ENCODE measurements at regions not wholly inside any gene's neighbourhood (a gene's known extent, or its start where the extent isn't known, plus 50 kb on each side); places are given as distances from the start of the nearest gene placed in this dataset.

- Histone ChIP-seq H2AFZ (ENCODE audit: low read length) (no peak overlapping the region), H3K79me2 (ENCODE audit: control insufficient read depth, insufficient read depth, low read length) (no peaks in the 10 kb centered on the region), H4K20me1 (ENCODE audit: control insufficient read depth, extremely low read depth, insufficient read depth, low read length) (no peaks in the 10 kb centered on the region), H3K4me1 (ENCODE audit: control insufficient read depth, extremely low read depth, insufficient read depth, low read length) (no peaks in the 10 kb centered on the region), H3K4me3 (replicated peaks in 1 of 4; ENCODE audit: control extremely low read depth in 1 of 4, insufficient read depth in 1 of 4, low read depth in 3 of 4, low read length in 4 of 4) (no peak overlapping the region), H3K9ac (ENCODE audit: insufficient read depth, low read length) (no peak overlapping the region), H3K27ac (ENCODE audit: insufficient read depth, low read length) (no peak overlapping the region), H3K4me2 (ENCODE audit: extremely low read depth, insufficient read depth, low read length) (no peak overlapping the region), H3K27me3 (ENCODE audit: control insufficient read depth, insufficient read depth, low read length) (no peaks in the 10 kb centered on the region), H3K9me3 (ENCODE audit: control insufficient read depth, insufficient read depth, low read depth, low read length) (no peaks in the 10 kb centered on the region), H3K36me3 (ENCODE audit: control insufficient read depth, insufficient read depth, low read length) (no peaks in the 10 kb centered on the region)
- TF ChIP-seq, protein P1, sequence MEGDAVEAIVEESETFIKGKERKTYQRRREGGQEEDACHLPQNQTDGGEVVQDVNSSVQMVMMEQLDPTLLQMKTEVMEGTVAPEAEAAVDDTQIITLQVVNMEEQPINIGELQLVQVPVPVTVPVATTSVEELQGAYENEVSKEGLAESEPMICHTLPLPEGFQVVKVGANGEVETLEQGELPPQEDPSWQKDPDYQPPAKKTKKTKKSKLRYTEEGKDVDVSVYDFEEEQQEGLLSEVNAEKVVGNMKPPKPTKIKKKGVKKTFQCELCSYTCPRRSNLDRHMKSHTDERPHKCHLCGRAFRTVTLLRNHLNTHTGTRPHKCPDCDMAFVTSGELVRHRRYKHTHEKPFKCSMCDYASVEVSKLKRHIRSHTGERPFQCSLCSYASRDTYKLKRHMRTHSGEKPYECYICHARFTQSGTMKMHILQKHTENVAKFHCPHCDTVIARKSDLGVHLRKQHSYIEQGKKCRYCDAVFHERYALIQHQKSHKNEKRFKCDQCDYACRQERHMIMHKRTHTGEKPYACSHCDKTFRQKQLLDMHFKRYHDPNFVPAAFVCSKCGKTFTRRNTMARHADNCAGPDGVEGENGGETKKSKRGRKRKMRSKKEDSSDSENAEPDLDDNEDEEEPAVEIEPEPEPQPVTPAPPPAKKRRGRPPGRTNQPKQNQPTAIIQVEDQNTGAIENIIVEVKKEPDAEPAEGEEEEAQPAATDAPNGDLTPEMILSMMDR (conservative IDR thresholded peaks at IDR 0.05 in 1 of 2, IDR thresholded peaks at IDR 0.05 in 1 of 2; ENCODE audit: low read depth in 1 of 2, low read length in 2 of 2): no peak
- TF ChIP-seq EZH2 (IDR thresholded peaks at IDR 0.05; ENCODE audit: low read length, missing control alignments): no peak
- no peak for DNase-seq (ENCODE audit: low read depth in 2 of 2)
Measured at GRCh38 chr17:54408731-54409130, 491.9 kb upstream of the TOM1L1 start.

DNA sequence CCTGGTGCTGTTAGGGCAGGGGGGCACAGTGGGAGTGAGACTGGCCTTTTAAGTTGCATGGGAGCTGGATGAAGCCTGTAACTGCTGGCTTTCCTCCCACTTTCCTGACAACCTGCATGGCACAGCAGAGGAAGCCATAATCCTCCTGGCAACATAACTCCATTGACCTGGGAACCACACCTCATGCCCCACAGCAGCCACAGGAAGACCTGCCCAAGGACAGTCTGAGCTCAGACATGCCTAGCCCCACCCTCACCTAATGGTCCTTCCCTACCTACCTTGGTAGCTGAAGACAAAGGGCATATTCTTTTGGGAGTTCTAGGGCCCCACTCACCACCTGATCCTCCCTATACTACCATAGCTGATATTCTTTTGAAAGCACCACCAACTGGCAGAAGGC, 482.2 kb upstream of the TOM1L1 start:
- Histone ChIP-seq H3K4me2 (ENCODE audit: extremely low read depth, insufficient read depth, low read length) (no peak overlapping the region), H3K36me3 (ENCODE audit: control insufficient read depth, insufficient read depth, low read length) (no peaks in the 10 kb centered on the region), H3K4me1 (ENCODE audit: control insufficient read depth, extremely low read depth, insufficient read depth, low read length) (no peaks in the 10 kb centered on the region), H3K4me3 (replicated peaks in 1 of 4; ENCODE audit: control extremely low read depth in 1 of 4, insufficient read depth in 1 of 4, low read depth in 3 of 4, low read length in 4 of 4) (no peak overlapping the region), H3K27me3 (ENCODE audit: control insufficient read depth, insufficient read depth, low read length) (no peaks in the 10 kb centered on the region), H4K20me1 (ENCODE audit: control insufficient read depth, extremely low read depth, insufficient read depth, low read length) (no peaks in the 10 kb centered on the region), H3K9me3 (ENCODE audit: control insufficient read depth, insufficient read depth, low read depth, low read length) (no peaks in the 10 kb centered on the region), H3K9ac (ENCODE audit: insufficient read depth, low read length) (no peak overlapping the region), H3K27ac (ENCODE audit: insufficient read depth, low read length) (no peak overlapping the region), H3K79me2 (ENCODE audit: control insufficient read depth, insufficient read depth, low read length) (no peaks in the 10 kb centered on the region), H2AFZ (ENCODE audit: low read length) (no peak overlapping the region)
- no peak for TF ChIP-seq EZH2 (IDR thresholded peaks at IDR 0.05; ENCODE audit: low read length, missing control alignments)
- TF ChIP-seq, protein P1 (conservative IDR thresholded peaks at IDR 0.05 in 1 of 2, IDR thresholded peaks at IDR 0.05 in 1 of 2; ENCODE audit: low read depth in 1 of 2, low read length in 2 of 2): no peak
- DNase-seq (ENCODE audit: low read depth in 2 of 2): no peak

DNA sequence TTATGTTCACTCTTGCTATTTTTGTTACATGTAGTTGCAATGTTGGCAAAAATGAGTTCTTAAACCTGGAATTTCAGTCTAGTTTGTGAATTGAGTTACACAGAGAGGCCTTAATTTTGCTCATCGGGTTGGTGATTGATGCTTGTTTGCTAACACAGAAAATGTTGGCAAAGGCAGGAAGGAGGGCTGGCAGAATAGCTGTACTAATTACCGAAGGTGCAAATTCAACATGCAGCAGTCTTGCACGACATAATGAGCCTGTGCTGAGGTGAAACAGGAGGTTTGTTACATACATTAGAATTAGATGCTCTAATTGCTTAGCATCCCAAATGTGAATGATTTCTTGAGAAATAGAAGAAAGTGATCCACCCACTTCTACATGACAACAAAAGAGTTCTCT, 475.0 kb upstream of the TOM1L1 start:
- H3K36me3 ChIP-seq (ENCODE audit: control insufficient read depth, insufficient read depth, low read length): no peaks in the 10 kb centered on the region
- no peak overlapping the region for H3K4me3 ChIP-seq (replicated peaks in 1 of 4; ENCODE audit: control extremely low read depth in 1 of 4, insufficient read depth in 1 of 4, low read depth in 3 of 4, low read length in 4 of 4)
- H3K79me2 ChIP-seq (ENCODE audit: control insufficient read depth, insufficient read depth, low read length): no peaks in the 10 kb centered on the region
- no peaks in the 10 kb centered on the region for H3K4me1 ChIP-seq (ENCODE audit: control insufficient read depth, extremely low read depth, insufficient read depth, low read length)
- TF ChIP-seq EZH2 (IDR thresholded peaks at IDR 0.05; ENCODE audit: low read length, missing control alignments): no peak
- TF ChIP-seq, protein P1 (conservative IDR thresholded peaks at IDR 0.05 in 1 of 2, IDR thresholded peaks at IDR 0.05 in 1 of 2; ENCODE audit: low read depth in 1 of 2, low read length in 2 of 2): no peak
- no peak overlapping the region for H3K9ac ChIP-seq (ENCODE audit: insufficient read depth, low read length)
- DNase-seq (ENCODE audit: low read depth in 2 of 2): no peak
- no peaks in the 10 kb centered on the region for H4K20me1 ChIP-seq (ENCODE audit: control insufficient read depth, extremely low read depth, insufficient read depth, low read length)
- no peak overlapping the region for H3K4me2 ChIP-seq (ENCODE audit: extremely low read depth, insufficient read depth, low read length)
- no peak overlapping the region for H3K27ac ChIP-seq (ENCODE audit: insufficient read depth, low read length)
- H3K9me3 ChIP-seq (ENCODE audit: control insufficient read depth, insufficient read depth, low read depth, low read length): no peaks in the 10 kb centered on the region
- H3K27me3 ChIP-seq (ENCODE audit: control insufficient read depth, insufficient read depth, low read length): no peaks in the 10 kb centered on the region
- H2AFZ ChIP-seq (ENCODE audit: low read length): no peak overlapping the region
